ENCODE measurements at regions not wholly inside any gene's neighbourhood (a gene's known extent, or its start where the extent isn't known, plus 50 kb on each side); places are given as distances from the start of the nearest gene placed in this dataset.

DNA sequence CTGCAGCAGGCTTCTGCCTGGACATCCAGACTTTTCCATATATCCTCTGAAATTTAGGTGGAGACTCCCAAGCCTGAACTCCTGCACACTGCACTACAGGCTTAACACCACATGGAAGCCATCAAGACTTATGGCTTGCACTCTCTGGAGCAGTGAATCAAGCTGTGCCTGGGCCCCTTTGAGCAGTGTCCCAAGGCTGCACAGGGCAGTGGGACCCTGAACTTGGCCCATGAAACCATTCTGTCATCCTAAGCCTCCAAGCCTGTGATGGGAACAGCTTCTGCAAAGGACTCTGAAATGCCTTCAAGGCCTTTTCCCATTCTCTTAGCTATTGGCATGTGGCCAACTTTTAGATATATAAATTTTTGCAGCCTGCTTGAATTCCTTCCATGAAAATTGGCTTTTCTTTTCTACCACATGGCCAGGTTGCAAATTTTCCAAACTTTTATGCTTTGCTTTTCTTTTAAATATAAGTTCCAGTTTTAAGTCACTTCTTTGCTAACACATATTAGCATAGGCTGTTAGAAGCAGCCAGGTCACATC lies 257.8 kb upstream of the DCBLD2 start:
- ChIA-PET CTCF (ENCODE audit: unreplicated experiment) (no interaction called here), POLR2A (interaction anchor here (0.6 kb wide), 1 partner anchor 11 kb away, joined by 5 read pairs; no protein-coding TSS in a partner anchor)
- no peaks in the 10 kb centered on the region for H3K4me1 ChIP-seq (ENCODE audit: insufficient read depth, low read length, poor library complexity, severe bottlenecking)

DNA sequence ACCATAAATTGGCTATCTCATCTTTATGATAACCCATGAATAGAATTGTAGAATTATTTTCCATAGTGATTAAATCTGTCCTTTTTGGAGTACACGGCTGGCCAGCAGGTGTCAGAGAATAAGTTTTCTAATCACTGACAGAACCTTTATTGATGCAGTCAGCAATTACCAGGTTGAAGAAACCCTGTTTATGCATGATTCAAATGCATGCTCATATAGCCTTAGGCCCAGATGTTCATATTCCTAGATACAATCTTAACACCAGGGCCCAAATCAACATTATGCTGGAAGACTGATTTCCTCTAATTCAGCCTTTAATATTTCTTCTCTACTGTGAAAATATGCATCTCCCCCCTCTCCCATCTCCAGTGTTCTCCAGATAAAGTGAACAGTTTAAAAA lies 243.5 kb upstream of the DCBLD2 start:
- Histone ChIP-seq H3K4me1 (ENCODE audit: insufficient read depth, low read length, poor library complexity, severe bottlenecking) (no peaks in the 10 kb centered on the region), H3K9me3 (ENCODE audit: low read length) (no peaks in the 10 kb centered on the region), H2AFZ (ENCODE audit: low read length) (no peak overlapping the region), H3K36me3 (ENCODE audit: insufficient read depth, low read length) (no peaks in the 10 kb centered on the region), H3K4me3 (ENCODE audit: low read depth, low read length, poor library complexity, severe bottlenecking) (no peak overlapping the region), H3K27ac (ENCODE audit: low read depth, low read length, poor library complexity, severe bottlenecking) (no peak overlapping the region), H4K20me1 (ENCODE audit: insufficient read depth, low read length) (no peaks in the 10 kb centered on the region), H3K9me2 (ENCODE audit: insufficient read depth, low read length) (no peaks in the 10 kb centered on the region), H3K4me2 (ENCODE audit: low read length) (no peak overlapping the region), H3K79me2 (ENCODE audit: insufficient read depth, low read depth, low read length) (no peaks in the 10 kb centered on the region)
- intact Hi-C loops (cut with micrococcal nuclease; ENCODE audit: unreplicated experiment), result no loop called here
- no peak for DNase-seq (ENCODE audit: low spot score)
- TF ChIP-seq, protein P1, sequence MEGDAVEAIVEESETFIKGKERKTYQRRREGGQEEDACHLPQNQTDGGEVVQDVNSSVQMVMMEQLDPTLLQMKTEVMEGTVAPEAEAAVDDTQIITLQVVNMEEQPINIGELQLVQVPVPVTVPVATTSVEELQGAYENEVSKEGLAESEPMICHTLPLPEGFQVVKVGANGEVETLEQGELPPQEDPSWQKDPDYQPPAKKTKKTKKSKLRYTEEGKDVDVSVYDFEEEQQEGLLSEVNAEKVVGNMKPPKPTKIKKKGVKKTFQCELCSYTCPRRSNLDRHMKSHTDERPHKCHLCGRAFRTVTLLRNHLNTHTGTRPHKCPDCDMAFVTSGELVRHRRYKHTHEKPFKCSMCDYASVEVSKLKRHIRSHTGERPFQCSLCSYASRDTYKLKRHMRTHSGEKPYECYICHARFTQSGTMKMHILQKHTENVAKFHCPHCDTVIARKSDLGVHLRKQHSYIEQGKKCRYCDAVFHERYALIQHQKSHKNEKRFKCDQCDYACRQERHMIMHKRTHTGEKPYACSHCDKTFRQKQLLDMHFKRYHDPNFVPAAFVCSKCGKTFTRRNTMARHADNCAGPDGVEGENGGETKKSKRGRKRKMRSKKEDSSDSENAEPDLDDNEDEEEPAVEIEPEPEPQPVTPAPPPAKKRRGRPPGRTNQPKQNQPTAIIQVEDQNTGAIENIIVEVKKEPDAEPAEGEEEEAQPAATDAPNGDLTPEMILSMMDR (conservative IDR thresholded peaks at IDR 0.05; ENCODE audit: low read length), result no peak
- no peak for TF ChIP-seq EZH2phosphoT487 (IDR thresholded peaks at IDR 0.05; ENCODE audit: borderline replicate concordance, low read depth, low read length)
- no TSS peak for BruUV-seq (replicated peaks)
- ChIA-PET POLR2A (no interaction called here), CTCF (ENCODE audit: unreplicated experiment) (no interaction called here)

More for the DNA sequence above, 257.8 kb upstream of the DCBLD2 start:
- Histone ChIP-seq H4K20me1 (ENCODE audit: insufficient read depth, low read length) (no peaks in the 10 kb centered on the region), H3K27ac (ENCODE audit: low read depth, low read length, poor library complexity, severe bottlenecking) (no peak overlapping the region), H3K9me3 (ENCODE audit: low read length) (peaks cover 16% of the 10 kb centered on the region; the same call in 1 of the 2 replicates), H2AFZ (ENCODE audit: low read length) (no peak overlapping the region), H3K4me2 (ENCODE audit: low read length) (no peak overlapping the region), H3K4me3 (ENCODE audit: low read depth, low read length, poor library complexity, severe bottlenecking) (no peak overlapping the region), H3K36me3 (ENCODE audit: insufficient read depth, low read length) (no peaks in the 10 kb centered on the region), H3K79me2 (ENCODE audit: insufficient read depth, low read depth, low read length) (no peaks in the 10 kb centered on the region), H3K9me2 (ENCODE audit: insufficient read depth, low read length) (no peaks in the 10 kb centered on the region)
- TF ChIP-seq, protein P1 (conservative IDR thresholded peaks at IDR 0.05; ENCODE audit: low read length), result no peak
- no peak for TF ChIP-seq EZH2phosphoT487 (IDR thresholded peaks at IDR 0.05; ENCODE audit: borderline replicate concordance, low read depth, low read length)
- no peak for DNase-seq (ENCODE audit: low spot score)
- BruUV-seq (replicated peaks), result no TSS peak
- intact Hi-C loops (cut with micrococcal nuclease; ENCODE audit: unreplicated experiment), result no loop called here

DNA sequence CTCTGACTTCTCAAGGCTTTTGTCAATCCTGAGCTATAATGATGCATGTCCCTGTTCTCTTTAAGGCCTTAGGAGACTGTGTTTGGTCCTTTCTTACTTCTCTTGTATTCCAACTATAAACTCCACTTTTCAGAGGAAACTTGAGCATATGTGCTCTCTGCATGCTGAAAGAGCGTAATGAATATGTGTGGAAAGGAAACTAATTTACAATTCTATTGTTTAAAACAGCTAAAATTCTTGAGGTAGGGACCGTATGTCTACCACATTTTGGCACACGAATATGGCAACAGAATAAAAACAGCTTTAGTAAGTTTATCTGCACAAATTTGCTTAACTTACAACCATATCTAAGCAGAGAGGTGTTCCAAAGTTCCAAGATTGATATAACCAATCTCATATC lies 242.0 kb upstream of the DCBLD2 start:
- DNase-seq (ENCODE audit: low spot score), result no peak
- Histone ChIP-seq H3K27ac (ENCODE audit: low read depth, low read length, poor library complexity, severe bottlenecking) (no peak overlapping the region), H2AFZ (ENCODE audit: low read length) (no peak overlapping the region), H3K79me2 (ENCODE audit: insufficient read depth, low read depth, low read length) (no peaks in the 10 kb centered on the region), H3K9me3 (ENCODE audit: low read length) (no peaks in the 10 kb centered on the region), H3K4me1 (ENCODE audit: insufficient read depth, low read length, poor library complexity, severe bottlenecking) (no peaks in the 10 kb centered on the region), H3K4me3 (ENCODE audit: low read depth, low read length, poor library complexity, severe bottlenecking) (no peak overlapping the region), H3K9me2 (ENCODE audit: insufficient read depth, low read length) (no peaks in the 10 kb centered on the region), H4K20me1 (ENCODE audit: insufficient read depth, low read length) (no peaks in the 10 kb centered on the region), H3K36me3 (ENCODE audit: insufficient read depth, low read length) (no peaks in the 10 kb centered on the region), H3K4me2 (ENCODE audit: low read length) (no peak overlapping the region)
- TF ChIP-seq, protein P1 (conservative IDR thresholded peaks at IDR 0.05; ENCODE audit: low read length), result no peak
- no peak for TF ChIP-seq EZH2phosphoT487 (IDR thresholded peaks at IDR 0.05; ENCODE audit: borderline replicate concordance, low read depth, low read length)
- BruUV-seq (replicated peaks), result no TSS peak
- intact Hi-C loops (cut with micrococcal nuclease; ENCODE audit: unreplicated experiment), result no loop called here
- ChIA-PET POLR2A (interaction anchor here (0.6 kb wide), 1 partner anchor 11 kb away, joined by 4 read pairs; no protein-coding TSS in a partner anchor), CTCF (ENCODE audit: unreplicated experiment) (no interaction called here)
